Neural cell (in vitro differentiated cells): ENCODE measurements at regions not wholly inside any gene's neighbourhood (a gene's known extent, or its start where the extent isn't known, plus 50 kb on each side); places are given as distances from the start of the nearest gene placed in this dataset.

Experiments
- H2AFZ ChIP-seq: fragments of 200-600, 300-800 bp; sonication (generic), shearing (Covaris generic); 2 replicates; pipeline ENCODE4 v1.6.0; 2014; ENCODE audit warnings: low read depth, mild to moderate bottlenecking, antibody characterized with exemption, low read length, moderate library complexity
- H3F3A ChIP-seq: fragments of 200-600 bp; shearing (Covaris generic); 2 replicates; pipeline ENCODE4 v1.6.1; 2016; ENCODE audit warnings: mild to moderate bottlenecking, moderate library complexity, mixed read lengths, antibody characterized with exemption, low read length; ENCODE audit not compliant: insufficient read depth, poor library complexity, severe bottlenecking
- H3K27ac ChIP-seq: fragments of 200-600, 300-800 bp; sonication (generic), shearing (Covaris generic); 2 replicates; pipeline ENCODE4 v1.5.1; 2014; ENCODE audit warnings: mild to moderate bottlenecking, low read length, moderate library complexity
- H3K27me3 ChIP-seq: fragments of 300-800, 200-600 bp; sonication (generic), shearing (Covaris generic); 2 replicates; pipeline ENCODE4 v1.6.0; 2014; ENCODE audit warnings: mild to moderate bottlenecking, low read depth, low read length, moderate library complexity; ENCODE audit not compliant: insufficient read depth
- H3K36me3 ChIP-seq: fragments of 300-800, 200-600 bp; sonication (generic), shearing (Covaris generic); 2 replicates; pipeline ENCODE4 v1.5.1; 2014; ENCODE audit warnings: mild to moderate bottlenecking, antibody characterized with exemption, low read length, moderate library complexity; ENCODE audit not compliant: insufficient read depth
- H3K4me2 ChIP-seq: fragments of 300-800, 200-600 bp; sonication (generic), shearing (Covaris generic); 2 replicates; pipeline ENCODE4 v1.6.0; 2014; ENCODE audit warnings: mild to moderate bottlenecking, low read length
- H3K4me3 ChIP-seq: fragments of 300-800, 200-600 bp; sonication (generic), shearing (Covaris generic); 2 replicates; pipeline ENCODE4 v1.5.1; 2014; ENCODE audit warnings: mild to moderate bottlenecking, low read length, moderate library complexity
- H3K79me2 ChIP-seq: fragments of 200-600 bp; shearing (Covaris generic); replicated peaks from 2 replicates; pipeline ENCODE4 v1.6.0; 2014; ENCODE audit warnings: mild to moderate bottlenecking, low read length, moderate library complexity; ENCODE audit not compliant: insufficient read depth
- H3K9ac ChIP-seq: fragments of 300-800, 200-600 bp; sonication (generic), shearing (Covaris generic); 2 replicates; pipeline ENCODE4 v1.6.1; 2016; ENCODE audit warnings: mild to moderate bottlenecking, low read length, mixed read lengths
- H3K9me2 ChIP-seq: fragments of 200-600 bp; shearing (Covaris generic); 2 replicates; pipeline ENCODE4 v1.6.1; 2016; ENCODE audit warnings: mild to moderate bottlenecking, low read length, mixed read lengths; ENCODE audit not compliant: insufficient read depth
- H3K9me3 ChIP-seq: fragments of 200-600, 300-800 bp; sonication (generic), shearing (Covaris generic); 2 replicates; pipeline ENCODE4 v1.6.1; 2016; ENCODE audit warnings: mild to moderate bottlenecking, mixed run types, low read length, moderate library complexity, mixed read lengths
- H4K20me1 ChIP-seq: fragments of 200-600 bp; shearing (Covaris generic); 2 replicates; pipeline ENCODE4 v1.6.1; 2016; ENCODE audit warnings: mild to moderate bottlenecking, mixed run types; ENCODE audit not compliant: insufficient read depth
- EP300 ChIP-seq: fragments of 450-650 bp; conservative IDR thresholded peaks from 2 replicates; pipeline ENCODE4 v1.6.1; 2014; ENCODE audit warnings: antibody characterized with exemption, mild to moderate bottlenecking, moderate library complexity; ENCODE audit not compliant: poor library complexity, severe bottlenecking
- EZH2 ChIP-seq: fragments of 200-600, 300-800 bp; shearing (Covaris generic), sonication (generic); IDR thresholded peaks from 2 replicates; pipeline ENCODE4 v1.6.1; 2014; ENCODE audit warnings: antibody characterized with exemption, low read length, borderline replicate concordance, mild to moderate bottlenecking; ENCODE audit not compliant: insufficient read depth, poor library complexity, severe bottlenecking
- MXI1 ChIP-seq: fragments of 450-650 bp; conservative IDR thresholded peaks from 2 replicates; pipeline ENCODE4 v1.6.1; 2014; ENCODE audit warnings: antibody characterized with exemption, mild to moderate bottlenecking; ENCODE audit not compliant: poor library complexity, severe bottlenecking
- POLR2AphosphoS5 ChIP-seq: IDR thresholded peaks from 2 replicates; pipeline ENCODE4 v1.6.1; 2012
- RAD21 ChIP-seq: fragments of 450-650 bp; conservative IDR thresholded peaks from 2 replicates; pipeline ENCODE4 v1.6.1; 2014; ENCODE audit warnings: antibody characterized with exemption, mild to moderate bottlenecking, moderate library complexity
- SMC3 ChIP-seq: fragments of 450-650 bp; conservative IDR thresholded peaks from 2 replicates; pipeline ENCODE4 v1.6.1; 2014; ENCODE audit warnings: antibody characterized with exemption, mild to moderate bottlenecking, moderate library complexity; ENCODE audit not compliant: poor library complexity
- TAF1 ChIP-seq: IDR thresholded peaks from 2 replicates; pipeline ENCODE4 v1.6.1; 2012; ENCODE audit warnings: low read depth
- TF ChIP-seq, protein P1 (sequence below): IDR thresholded peaks from 2 replicates; pipeline ENCODE4 v1.6.1; 2012; ENCODE audit warnings: borderline replicate concordance
- TF ChIP-seq, protein P2 (sequence below): fragments of 450-650 bp; IDR thresholded peaks from 2 replicates; pipeline ENCODE4 v1.5.1; 2014; ENCODE audit warnings: antibody characterized with exemption, mild to moderate bottlenecking, moderate library complexity; ENCODE audit not compliant: poor library complexity, severe bottlenecking

DNA sequence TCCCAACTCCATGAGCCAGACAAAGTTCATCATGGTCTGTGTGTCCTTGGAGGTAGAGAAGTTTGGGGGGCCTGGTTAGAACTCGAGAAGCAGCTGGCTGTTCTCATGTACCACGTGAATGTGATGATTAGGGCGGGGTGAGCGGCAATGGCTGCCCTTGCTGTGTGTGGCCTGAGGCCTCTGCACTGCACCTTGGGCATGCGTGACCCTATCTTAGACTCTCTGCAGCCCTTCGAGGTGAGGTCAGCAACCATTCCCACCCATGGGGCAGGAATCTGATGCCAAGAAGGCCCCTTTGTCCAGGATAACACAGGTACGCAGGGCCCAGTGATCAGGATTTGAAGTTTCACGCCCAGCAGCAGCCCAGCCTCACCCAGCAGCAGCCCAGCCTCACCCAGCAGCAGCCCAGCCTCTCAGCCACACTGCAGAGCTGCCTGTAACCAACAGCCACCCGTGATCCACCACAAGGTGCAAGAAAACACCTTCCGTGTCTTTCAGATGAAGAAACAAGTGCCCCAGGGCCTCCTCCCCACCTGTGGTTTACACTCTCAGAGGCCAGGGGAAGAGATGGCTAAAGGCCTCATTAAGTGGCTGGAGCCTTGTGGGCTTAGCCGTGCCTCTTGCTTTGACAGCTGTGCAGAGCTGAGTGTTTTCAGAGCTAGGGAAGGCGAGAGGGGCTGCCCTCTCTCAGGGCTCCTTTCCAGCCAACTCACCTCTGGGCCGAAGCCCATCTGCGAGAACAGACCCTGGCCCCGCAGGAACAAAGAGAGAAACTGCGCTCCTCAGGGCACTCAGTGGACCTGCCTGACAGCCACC, 195.2 kb upstream of the CDH4 start:
- no peaks in the 10 kb centered on the region for H3K27me3 ChIP-seq
- H3K9me3 ChIP-seq = no peaks in the 10 kb centered on the region
- no peak overlapping the region for H3K27ac ChIP-seq
- H3F3A ChIP-seq = no peaks in the 10 kb centered on the region
- H3K9me2 ChIP-seq = no peaks in the 10 kb centered on the region
- TF ChIP-seq RAD21 (no peak), SMC3 (no peak), TAF1 (no peak), MXI1 (no peak), EP300 (no peak)
- no peaks in the 10 kb centered on the region for H3K79me2 ChIP-seq
- no peak overlapping the region for H2AFZ ChIP-seq
- H3K9ac ChIP-seq = no peak overlapping the region
- no peaks in the 10 kb centered on the region for H3K36me3 ChIP-seq
- H4K20me1 ChIP-seq = no peaks in the 10 kb centered on the region
- no peak overlapping the region for H3K4me2 ChIP-seq
- no peak overlapping the region for H3K4me3 ChIP-seq

DNA sequence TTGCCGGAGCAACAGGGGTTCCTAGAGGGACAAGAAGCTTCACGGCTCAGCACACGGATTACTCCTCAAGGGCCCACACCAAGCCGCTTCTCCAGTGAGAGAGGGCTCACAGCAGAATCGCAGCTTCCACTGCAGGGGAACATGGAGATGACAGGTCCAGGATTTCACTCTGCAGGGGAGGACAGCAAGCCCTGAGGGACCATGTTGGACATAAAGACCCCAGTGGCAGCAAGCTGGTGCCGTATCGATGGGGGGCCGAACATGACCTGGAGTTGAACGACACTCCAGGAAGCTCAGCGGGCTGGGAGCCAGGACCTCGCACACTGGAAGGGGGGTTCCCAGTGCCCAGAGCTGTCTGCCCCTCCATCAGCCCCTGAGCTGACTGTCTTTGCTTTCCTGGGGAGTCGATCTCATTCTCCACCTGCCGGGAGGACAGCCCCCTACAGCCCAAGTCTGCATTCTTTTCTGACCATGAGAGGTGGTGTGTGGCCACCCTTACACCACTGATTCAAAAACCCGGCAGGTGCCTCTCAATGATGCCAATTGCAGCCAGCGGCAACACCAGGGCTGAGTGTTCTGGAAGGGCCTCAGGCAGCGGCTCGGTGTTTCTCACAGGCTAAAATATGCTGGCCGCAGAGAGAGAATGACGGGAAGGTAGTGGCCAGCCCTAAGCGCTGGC, 194.5 kb upstream of the CDH4 start:
- Histone ChIP-seq H3K79me2 (no peaks in the 10 kb centered on the region), H3K4me3 (no peak overlapping the region), H4K20me1 (no peaks in the 10 kb centered on the region), H2AFZ (no peak overlapping the region), H3K36me3 (no peaks in the 10 kb centered on the region), H3K27me3 (no peaks in the 10 kb centered on the region), H3K4me2 (no peak overlapping the region), H3K9ac (no peak overlapping the region), H3K9me2 (no peaks in the 10 kb centered on the region), H3K27ac (no peak overlapping the region), H3F3A (no peaks in the 10 kb centered on the region), H3K9me3 (no peaks in the 10 kb centered on the region)
- TF ChIP-seq SMC3 (no peak), MXI1 (no peak), POLR2AphosphoS5 (no peak)

DNA sequence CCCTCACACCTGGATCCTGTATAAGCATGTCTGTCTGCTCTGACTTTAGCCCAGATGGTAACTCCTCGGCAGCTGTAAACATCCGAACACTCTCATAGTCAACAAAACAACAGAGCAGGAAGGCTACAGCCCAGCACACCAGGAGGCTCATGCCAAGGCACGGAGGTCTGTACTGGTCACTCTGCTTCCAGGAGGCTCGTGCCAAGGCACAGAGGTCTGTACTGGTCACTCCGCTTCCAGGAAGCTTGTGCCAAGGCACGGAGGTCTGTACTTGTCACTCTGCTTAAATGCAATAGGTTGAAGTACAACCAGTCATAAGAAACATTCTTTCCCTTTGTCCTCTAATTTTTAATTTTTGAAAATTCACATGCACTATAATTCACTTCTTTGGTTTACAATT, 190.1 kb upstream of the CDH4 start:
- no peak overlapping the region for H3K4me3 ChIP-seq
- no peak overlapping the region for H3K4me2 ChIP-seq

More for the DNA sequence above, 190.1 kb upstream of the CDH4 start:
- no peaks in the 10 kb centered on the region for H4K20me1 ChIP-seq
- no peaks in the 10 kb centered on the region for H3K9me2 ChIP-seq
- no peaks in the 10 kb centered on the region for H3K79me2 ChIP-seq
- no peak overlapping the region for H3K9ac ChIP-seq
- no peak overlapping the region for H2AFZ ChIP-seq
- TF ChIP-seq TAF1 (no peak), MXI1 (no peak), SMC3 (no peak), POLR2AphosphoS5 (no peak), EZH2 (no peak)
- TF ChIP-seq, protein P1, sequence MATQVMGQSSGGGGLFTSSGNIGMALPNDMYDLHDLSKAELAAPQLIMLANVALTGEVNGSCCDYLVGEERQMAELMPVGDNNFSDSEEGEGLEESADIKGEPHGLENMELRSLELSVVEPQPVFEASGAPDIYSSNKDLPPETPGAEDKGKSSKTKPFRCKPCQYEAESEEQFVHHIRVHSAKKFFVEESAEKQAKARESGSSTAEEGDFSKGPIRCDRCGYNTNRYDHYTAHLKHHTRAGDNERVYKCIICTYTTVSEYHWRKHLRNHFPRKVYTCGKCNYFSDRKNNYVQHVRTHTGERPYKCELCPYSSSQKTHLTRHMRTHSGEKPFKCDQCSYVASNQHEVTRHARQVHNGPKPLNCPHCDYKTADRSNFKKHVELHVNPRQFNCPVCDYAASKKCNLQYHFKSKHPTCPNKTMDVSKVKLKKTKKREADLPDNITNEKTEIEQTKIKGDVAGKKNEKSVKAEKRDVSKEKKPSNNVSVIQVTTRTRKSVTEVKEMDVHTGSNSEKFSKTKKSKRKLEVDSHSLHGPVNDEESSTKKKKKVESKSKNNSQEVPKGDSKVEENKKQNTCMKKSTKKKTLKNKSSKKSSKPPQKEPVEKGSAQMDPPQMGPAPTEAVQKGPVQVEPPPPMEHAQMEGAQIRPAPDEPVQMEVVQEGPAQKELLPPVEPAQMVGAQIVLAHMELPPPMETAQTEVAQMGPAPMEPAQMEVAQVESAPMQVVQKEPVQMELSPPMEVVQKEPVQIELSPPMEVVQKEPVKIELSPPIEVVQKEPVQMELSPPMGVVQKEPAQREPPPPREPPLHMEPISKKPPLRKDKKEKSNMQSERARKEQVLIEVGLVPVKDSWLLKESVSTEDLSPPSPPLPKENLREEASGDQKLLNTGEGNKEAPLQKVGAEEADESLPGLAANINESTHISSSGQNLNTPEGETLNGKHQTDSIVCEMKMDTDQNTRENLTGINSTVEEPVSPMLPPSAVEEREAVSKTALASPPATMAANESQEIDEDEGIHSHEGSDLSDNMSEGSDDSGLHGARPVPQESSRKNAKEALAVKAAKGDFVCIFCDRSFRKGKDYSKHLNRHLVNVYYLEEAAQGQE = no peak
- TF ChIP-seq, protein P2, sequence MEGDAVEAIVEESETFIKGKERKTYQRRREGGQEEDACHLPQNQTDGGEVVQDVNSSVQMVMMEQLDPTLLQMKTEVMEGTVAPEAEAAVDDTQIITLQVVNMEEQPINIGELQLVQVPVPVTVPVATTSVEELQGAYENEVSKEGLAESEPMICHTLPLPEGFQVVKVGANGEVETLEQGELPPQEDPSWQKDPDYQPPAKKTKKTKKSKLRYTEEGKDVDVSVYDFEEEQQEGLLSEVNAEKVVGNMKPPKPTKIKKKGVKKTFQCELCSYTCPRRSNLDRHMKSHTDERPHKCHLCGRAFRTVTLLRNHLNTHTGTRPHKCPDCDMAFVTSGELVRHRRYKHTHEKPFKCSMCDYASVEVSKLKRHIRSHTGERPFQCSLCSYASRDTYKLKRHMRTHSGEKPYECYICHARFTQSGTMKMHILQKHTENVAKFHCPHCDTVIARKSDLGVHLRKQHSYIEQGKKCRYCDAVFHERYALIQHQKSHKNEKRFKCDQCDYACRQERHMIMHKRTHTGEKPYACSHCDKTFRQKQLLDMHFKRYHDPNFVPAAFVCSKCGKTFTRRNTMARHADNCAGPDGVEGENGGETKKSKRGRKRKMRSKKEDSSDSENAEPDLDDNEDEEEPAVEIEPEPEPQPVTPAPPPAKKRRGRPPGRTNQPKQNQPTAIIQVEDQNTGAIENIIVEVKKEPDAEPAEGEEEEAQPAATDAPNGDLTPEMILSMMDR = no peak
- no peaks in the 10 kb centered on the region for H3F3A ChIP-seq
- no peak overlapping the region for H3K27ac ChIP-seq
- H3K27me3 ChIP-seq = no peaks in the 10 kb centered on the region
- H3K36me3 ChIP-seq = no peaks in the 10 kb centered on the region
- no peaks in the 10 kb centered on the region for H3K9me3 ChIP-seq
